ENCODE measurements at regions not wholly inside any gene's neighbourhood (a gene's known extent, or its start where the extent isn't known, plus 50 kb on each side); places are given as distances from the start of the nearest gene placed in this dataset.

- TF ChIP-seq, protein P1, sequence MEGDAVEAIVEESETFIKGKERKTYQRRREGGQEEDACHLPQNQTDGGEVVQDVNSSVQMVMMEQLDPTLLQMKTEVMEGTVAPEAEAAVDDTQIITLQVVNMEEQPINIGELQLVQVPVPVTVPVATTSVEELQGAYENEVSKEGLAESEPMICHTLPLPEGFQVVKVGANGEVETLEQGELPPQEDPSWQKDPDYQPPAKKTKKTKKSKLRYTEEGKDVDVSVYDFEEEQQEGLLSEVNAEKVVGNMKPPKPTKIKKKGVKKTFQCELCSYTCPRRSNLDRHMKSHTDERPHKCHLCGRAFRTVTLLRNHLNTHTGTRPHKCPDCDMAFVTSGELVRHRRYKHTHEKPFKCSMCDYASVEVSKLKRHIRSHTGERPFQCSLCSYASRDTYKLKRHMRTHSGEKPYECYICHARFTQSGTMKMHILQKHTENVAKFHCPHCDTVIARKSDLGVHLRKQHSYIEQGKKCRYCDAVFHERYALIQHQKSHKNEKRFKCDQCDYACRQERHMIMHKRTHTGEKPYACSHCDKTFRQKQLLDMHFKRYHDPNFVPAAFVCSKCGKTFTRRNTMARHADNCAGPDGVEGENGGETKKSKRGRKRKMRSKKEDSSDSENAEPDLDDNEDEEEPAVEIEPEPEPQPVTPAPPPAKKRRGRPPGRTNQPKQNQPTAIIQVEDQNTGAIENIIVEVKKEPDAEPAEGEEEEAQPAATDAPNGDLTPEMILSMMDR (IDR thresholded peaks at IDR 0.05; ENCODE audit: low read depth, low read length, poor library complexity, severe bottlenecking): no peak
- TF ChIP-seq EZH2phosphoT487 (IDR thresholded peaks at IDR 0.05; ENCODE audit: borderline replicate concordance, low read length): no peak
These were observed 188.0 kb downstream of the CARTPT start for GRCh38 chr5:71907001-71907588.

Measured in DOHH2 (cell line).